Upper lobe of left lung (tissue), 6 donors: ENCODE measurements at regions not wholly inside any gene's neighbourhood (a gene's known extent, or its start where the extent isn't known, plus 50 kb on each side); places are given as distances from the start of the nearest gene placed in this dataset.
"Not testable (repeated sequence)": the region's sequence is repeated elsewhere in the genome, so short reads cannot be mapped to it uniquely, and the experiment has no call there.

Experiments used
- ATAC-seq, 2 donors: fragments of 200-7000 bp; cut with Tn5 transposase; one replicate each; pipeline ENCODE4 v1.9.1; 2022; ENCODE audit warnings: mild to moderate bottlenecking in 2 of 2, moderate library complexity in 2 of 2; ENCODE audit not compliant: low FRiP score in 2 of 2
- DNase-seq, 2 donors: peaks; one replicate each; pipeline ENCODE4 v3.0.0-alpha.2; 2019 to 2020
- H3K27ac ChIP-seq, 4 donors: fragments of 200-600 bp; sonication (generic); one replicate each; pipeline ENCODE4 v1.5.1; 2016 to 2019
- H3K27me3 ChIP-seq, 4 donors: fragments of 200-600 bp; sonication (generic); one replicate each; pipeline ENCODE4 v1.5.1; 2017 to 2019
- H3K36me3 ChIP-seq, 4 donors: fragments of 200-600 bp; sonication (generic); one replicate each; pipeline ENCODE4 v1.5.1; 2016 to 2019
- H3K4me1 ChIP-seq, 4 donors: fragments of 200-600 bp; sonication (generic); one replicate each; pipeline ENCODE4 v1.5.1; 2018 to 2019
- H3K4me3 ChIP-seq, 4 donors: fragments of 200-600 bp; sonication (generic); one replicate each; pipeline ENCODE4 v1.5.1; 2017 to 2019; ENCODE audit warnings: mild to moderate bottlenecking in 2 of 4, moderate library complexity in 1 of 4
- H3K9me3 ChIP-seq, 4 donors: fragments of 200-600 bp; sonication (generic); one replicate each; pipeline ENCODE4 v1.5.1; 2018 to 2019
- WGBS, 2 donors: methylation state at CpG; one replicate each; pipeline ENCODE4 v1.1.5; 2017 to 2018; 5-methylcytosine and 5-hydroxymethylcytosine counted together
- donor health status: DM: no; HTN: no; CAD: no; lungs with moderate emphysema.
- donor health status: DM: no; HTN: yes; CAD: no; lungs with severe emphysema.

- not testable (repeated sequence) for H3K4me1 ChIP-seq, H3K36me3 ChIP-seq, H3K9me3 ChIP-seq, H3K4me3 ChIP-seq, DNase-seq, H3K27ac ChIP-seq, H3K27me3 ChIP-seq
- WGBS, 2 donors, result 76% methylated on average over 5 of the region's 10 CpGs; no CpG with 5 or more reads in 1 of the 2 donors
- peak in 1 of 2 donors; percentile 18 for ATAC-seq
These were observed 94.5 kb upstream of the FAM72C start for GRCh38 chr1:144066071-144066813.

DNA sequence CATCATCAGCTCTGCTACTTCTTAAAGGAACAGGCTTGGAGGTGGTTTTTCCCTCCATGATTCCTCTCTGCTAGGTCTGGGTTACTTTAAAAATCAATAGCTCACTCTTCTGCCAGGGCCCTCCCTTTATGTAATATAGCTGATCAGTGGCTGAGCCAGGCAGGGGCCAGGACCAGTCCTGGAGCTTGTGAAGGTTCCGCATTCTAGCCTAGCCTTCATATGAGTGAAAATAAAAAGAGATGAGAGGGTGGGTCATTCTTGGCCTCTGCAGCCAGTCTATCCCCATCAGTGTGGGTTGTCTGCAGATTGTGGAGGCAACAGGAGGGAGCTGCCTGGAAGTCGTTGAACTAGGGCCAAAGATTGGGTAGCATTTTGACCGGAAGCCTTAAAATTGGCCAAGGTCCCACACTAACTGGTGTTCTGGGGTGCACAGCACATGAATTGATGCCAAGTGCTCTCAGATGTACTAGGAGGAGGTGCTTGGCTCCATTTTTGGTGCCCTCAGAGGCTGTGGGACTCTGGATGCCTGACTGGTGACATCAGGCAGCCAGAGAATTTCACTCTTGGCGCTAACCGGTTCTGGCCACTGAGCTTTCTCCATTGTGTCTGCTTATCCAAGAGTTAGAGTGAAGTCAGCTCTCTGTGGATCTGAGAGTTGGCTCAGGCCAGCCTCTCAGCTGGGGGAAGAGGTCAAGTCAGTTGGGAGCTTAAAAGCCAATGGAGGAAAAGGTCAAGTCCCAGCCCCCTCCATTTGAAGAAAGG is 93.7 kb upstream of the FAM72C start:
- not testable (repeated sequence) for H3K27me3 ChIP-seq, H3K9me3 ChIP-seq, H3K4me1 ChIP-seq, H3K36me3 ChIP-seq, H3K4me3 ChIP-seq, H3K27ac ChIP-seq, DNase-seq
- WGBS, 2 donors, result no CpG with 5 or more reads among the region's 5 CpGs
- peak; percentile 87 to 94 for ATAC-seq

DNA sequence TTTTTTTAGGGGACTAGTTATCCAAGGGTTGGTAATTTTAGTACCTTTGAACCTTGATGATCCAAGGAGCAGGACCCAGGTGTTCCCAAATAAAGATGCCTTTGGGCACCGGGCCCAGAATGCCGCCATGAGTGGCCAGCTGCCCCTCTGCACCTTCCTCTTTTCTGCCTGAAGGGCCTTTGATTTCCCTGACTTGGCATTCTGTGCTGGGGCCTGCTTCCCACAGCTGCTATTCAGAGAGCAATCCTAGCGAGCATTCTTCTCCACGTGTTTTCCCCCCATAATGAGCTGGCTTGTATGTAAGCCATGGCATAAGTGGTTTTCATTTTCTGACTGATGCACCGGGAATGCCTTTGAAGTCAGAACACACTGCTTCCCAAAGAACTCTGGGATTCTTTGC is 77.6 kb upstream of the FAM72C start:
- H3K36me3 ChIP-seq, DNase-seq, H3K27ac ChIP-seq, H3K4me3 ChIP-seq, H3K9me3 ChIP-seq, H3K4me1 ChIP-seq, H3K27me3 ChIP-seq: not testable (repeated sequence)
- peak in 1 of 2 donors; percentile 64 for ATAC-seq
- WGBS, 2 donors, result no CpG with 5 or more reads among the region's 5 CpGs

DNA sequence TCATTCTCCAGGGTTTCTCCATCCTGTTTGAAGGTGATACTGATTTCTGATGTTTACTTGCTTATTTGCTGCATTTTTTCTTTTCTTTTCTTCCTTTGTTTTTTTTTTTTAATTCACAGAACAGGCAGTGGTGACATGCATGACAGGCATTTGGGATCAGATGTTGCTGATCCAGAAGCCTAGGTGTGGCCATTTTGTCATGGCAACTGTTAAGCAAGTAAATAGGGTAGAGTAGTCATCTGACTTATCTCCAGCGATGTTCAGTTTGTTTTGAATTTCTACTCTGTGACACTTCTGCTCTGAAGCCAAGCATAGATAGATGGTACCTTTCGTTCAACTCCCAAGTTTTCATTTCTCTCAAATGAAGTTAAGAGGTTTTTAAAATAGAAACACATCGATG is 74.9 kb upstream of the FAM72C start:
- H3K27ac ChIP-seq, DNase-seq, H3K4me3 ChIP-seq, H3K9me3 ChIP-seq, H3K36me3 ChIP-seq, H3K4me1 ChIP-seq, H3K27me3 ChIP-seq: not testable (repeated sequence)
- peak in 1 of 2 donors; percentile 30 for ATAC-seq
- no CpG with 5 or more reads among the region's 3 CpGs for whole genome bisulfite sequencing, 2 donors

DNA sequence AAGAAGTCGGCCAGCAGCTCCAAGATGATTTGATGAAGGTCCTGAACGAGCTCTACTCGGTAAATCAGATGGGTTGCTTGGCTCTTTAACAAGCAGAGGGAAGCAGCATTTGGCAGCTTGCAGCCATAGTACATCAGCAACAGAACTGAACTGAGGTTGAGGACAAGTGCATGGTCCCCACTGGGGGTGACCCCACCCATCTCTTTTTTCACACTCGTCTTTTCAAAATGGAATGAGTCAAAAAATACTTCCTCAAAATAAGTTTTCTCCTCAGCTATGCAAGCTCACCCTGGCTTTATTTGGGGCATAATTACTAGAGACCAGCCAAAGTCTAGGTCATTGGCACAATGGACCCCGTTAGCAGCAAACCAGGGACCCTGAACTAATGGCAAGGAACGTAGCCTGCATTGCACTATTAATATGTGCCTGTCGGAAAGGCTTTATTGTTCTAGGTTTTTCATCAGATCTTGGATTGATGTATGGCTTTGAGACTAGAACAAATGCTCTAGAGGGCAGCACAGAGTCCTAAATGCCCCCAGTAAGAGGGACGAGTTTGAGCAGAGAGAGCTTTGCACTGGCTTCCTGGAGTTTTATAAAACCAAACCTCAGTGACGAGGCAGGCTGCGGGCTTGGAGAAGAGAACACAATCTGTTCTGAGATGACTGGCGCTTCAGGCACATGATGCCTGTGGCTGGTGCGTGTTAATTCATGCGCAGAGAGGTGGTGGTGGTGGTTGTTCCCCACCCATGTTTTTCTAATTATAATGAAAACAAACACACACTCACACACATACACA is 74.2 kb upstream of the FAM72C start:
- WGBS, 2 donors, result 71 to 72% methylated on average over 5 to 6 of the region's 13 CpGs
- peak in 1 of 2 donors; percentile 58 for ATAC-seq
- H3K27ac ChIP-seq, result not testable (repeated sequence)

GRCh38 chr1:144042251-144042650 is 70.5 kb upstream of the FAM72C start:
- H3K4me1 ChIP-seq, H3K36me3 ChIP-seq, H3K27ac ChIP-seq, H3K9me3 ChIP-seq, DNase-seq, H3K4me3 ChIP-seq, H3K27me3 ChIP-seq, ATAC-seq: not testable (repeated sequence)
- no CpG with 5 or more reads among the region's 1 CpG for WGBS, 2 donors

More for the DNA sequence above, 74.2 kb upstream of the FAM72C start:
- H3K9me3 ChIP-seq, H3K36me3 ChIP-seq, H3K27me3 ChIP-seq, H3K4me3 ChIP-seq, H3K4me1 ChIP-seq: not testable (repeated sequence)
- peak in 1 of 2 donors; percentile 4 for DNase-seq

DNA sequence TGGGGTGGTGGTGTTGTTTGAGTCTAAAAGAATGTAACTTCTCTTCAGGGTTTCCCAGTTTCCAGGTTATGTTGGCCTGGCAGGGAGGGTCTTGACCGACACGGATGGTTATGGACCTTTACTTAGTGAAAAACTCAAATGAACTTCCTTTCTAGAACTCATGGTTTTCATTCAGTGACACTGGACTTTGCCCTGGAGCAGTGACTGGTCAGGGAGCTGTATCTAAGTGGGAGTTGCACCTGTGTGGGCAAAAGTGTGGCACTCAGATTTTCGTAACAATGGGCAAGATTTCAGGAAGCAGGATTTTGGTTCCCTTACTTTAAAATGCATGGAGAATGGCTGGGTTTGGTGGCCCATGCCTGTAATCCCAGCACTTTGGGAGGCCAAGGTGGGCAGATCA is 68.5 kb upstream of the FAM72C start:
- not testable (repeated sequence) for H3K4me1 ChIP-seq, H3K27ac ChIP-seq, H3K36me3 ChIP-seq, H3K9me3 ChIP-seq, H3K27me3 ChIP-seq, ATAC-seq, DNase-seq, H3K4me3 ChIP-seq
- WGBS, 2 donors, result no CpG with 5 or more reads among the region's 3 CpGs

DNA sequence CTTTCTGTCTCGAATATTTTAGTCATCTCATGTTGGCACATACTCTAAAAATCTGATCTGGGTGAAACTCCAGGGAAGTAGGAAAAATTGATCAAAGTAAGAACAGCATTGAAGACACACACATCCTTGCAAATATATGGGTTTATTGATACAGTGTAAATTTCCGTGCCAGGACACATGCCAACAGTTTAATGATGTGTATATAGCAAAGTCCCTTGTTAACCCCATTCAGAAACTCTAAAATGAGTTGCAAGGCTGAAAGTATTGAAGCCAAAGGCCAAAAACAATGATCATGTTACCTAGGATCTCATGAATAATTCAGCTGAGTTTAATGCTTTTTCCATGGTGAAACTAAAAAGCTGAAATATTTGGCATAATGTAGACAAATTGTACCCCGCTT is 62.3 kb upstream of the FAM72C start:
- not testable (repeated sequence) for H3K27ac ChIP-seq, H3K9me3 ChIP-seq, DNase-seq, H3K4me1 ChIP-seq, H3K27me3 ChIP-seq, H3K36me3 ChIP-seq, ATAC-seq, H3K4me3 ChIP-seq
- WGBS, 2 donors, result no CpG with 5 or more reads among the region's 3 CpGs

GRCh38 chr1:144031550-144031949 is 59.8 kb upstream of the FAM72C start:
- DNase-seq, H3K27ac ChIP-seq, H3K36me3 ChIP-seq, H3K4me3 ChIP-seq, H3K9me3 ChIP-seq, H3K4me1 ChIP-seq, H3K27me3 ChIP-seq, ATAC-seq: not testable (repeated sequence)
- 89% methylated on average over 1 of the region's 2 CpGs; no CpG with 5 or more reads in 1 of the 2 donors for WGBS, 2 donors

DNA sequence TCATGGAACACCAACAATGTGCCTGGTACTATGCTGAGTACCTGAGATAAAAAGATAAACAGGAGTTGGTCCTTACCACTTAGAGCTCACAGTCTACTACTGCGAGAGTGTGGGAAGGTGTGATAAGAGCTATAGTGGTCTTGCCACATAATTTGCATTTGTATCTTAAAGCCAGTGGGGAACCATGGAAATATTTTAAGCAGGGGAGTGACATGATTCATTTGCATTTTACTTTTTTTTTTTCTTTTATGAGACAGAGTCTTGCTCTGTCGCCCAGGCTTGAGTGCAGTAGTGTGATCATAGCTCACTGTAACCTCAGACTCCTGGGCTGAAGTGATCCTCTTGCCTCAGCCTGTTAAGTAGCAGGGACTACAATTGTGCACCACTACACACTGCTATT is 54.2 kb upstream of the FAM72C start:
- H3K9me3 ChIP-seq, H3K27me3 ChIP-seq, ATAC-seq, H3K27ac ChIP-seq, H3K36me3 ChIP-seq, H3K4me3 ChIP-seq, DNase-seq, H3K4me1 ChIP-seq: not testable (repeated sequence)
- WGBS, 2 donors, result no CpG with 5 or more reads among the region's 2 CpGs

DNA sequence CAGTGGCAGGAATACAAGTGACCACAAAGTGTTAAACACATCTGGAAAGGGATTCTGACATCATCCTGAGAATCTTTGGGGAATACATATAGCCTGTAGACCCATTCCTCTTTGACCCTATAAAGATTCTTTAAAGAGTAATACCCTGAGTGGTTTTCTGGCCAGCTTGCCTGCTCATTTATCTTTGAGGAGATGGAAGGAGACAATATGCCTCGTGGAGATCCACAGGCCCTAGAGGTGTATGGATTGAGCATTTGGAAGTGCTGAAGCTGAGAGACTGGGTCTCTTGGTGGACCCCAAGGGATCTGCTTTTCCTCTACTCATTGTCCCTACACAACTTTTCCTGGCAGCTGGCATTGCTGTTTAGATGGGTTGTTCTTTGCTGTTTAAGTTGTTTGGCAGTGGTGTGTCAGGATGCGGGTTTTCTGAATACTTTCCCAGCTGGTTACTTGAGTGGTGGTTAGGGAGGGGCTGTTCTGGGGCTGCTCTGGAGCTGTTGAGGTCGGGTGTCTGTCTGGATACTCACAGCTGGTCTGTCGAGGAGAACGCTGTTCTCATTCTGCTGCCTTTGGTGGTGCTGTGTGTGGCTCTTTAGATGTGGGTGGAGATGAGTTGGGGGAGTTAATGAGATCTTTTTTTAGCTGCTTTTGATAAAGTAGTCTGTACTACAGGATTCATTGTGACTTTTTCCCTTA is 50.1 kb upstream of the FAM72C start:
- H3K4me1 ChIP-seq, H3K27ac ChIP-seq, H3K4me3 ChIP-seq, DNase-seq, ATAC-seq, H3K36me3 ChIP-seq, H3K9me3 ChIP-seq, H3K27me3 ChIP-seq: not testable (repeated sequence)
- WGBS, 2 donors, result no CpG with 5 or more reads among the region's 5 CpGs
